Esophagus muscularis mucosa (tissue), 3 donors: ENCODE measurements at regions not wholly inside any gene's neighbourhood (a gene's known extent, or its start where the extent isn't known, plus 50 kb on each side); places are given as distances from the start of the nearest gene placed in this dataset.

Experiments used
- CTCF ChIP-seq, 3 experiments: fragments of 200-600 bp in 2 of 3; fragments of 450-650 bp in 1 of 3; sonication (generic) in 2 of 3; IDR thresholded peaks; one replicate each; pipeline ENCODE4 v1.5.1; 2017 to 2019; ENCODE audit warnings: antibody characterized with exemption in 3 of 3, mild to moderate bottlenecking in 2 of 3, moderate library complexity in 1 of 3
- POLR2AphosphoS5 ChIP-seq, 2 donors: sonication (generic); formaldehyde crosslinking; IDR thresholded peaks; one replicate each; pipeline ENCODE4 v1.6.1; 2017; ENCODE audit warnings: antibody characterized with exemption in 2 of 2

- no peak for TF ChIP-seq CTCF (IDR thresholded peaks at IDR 0.05)
- no peak for TF ChIP-seq POLR2AphosphoS5 (IDR thresholded peaks at IDR 0.05)
These were observed 96.6 kb downstream of the ENGASE start for GRCh38 chr17:79171188-79171587.
